ENCODE measurements at regions not wholly inside any gene's neighbourhood (a gene's known extent, or its start where the extent isn't known, plus 50 kb on each side); places are given as distances from the start of the nearest gene placed in this dataset.

- TF ChIP-seq KLF9 (tag by site-specific recombination; IDR thresholded peaks at IDR 0.05; ENCODE audit: low read depth) (no peak), ZNF274 (IDR thresholded peaks at IDR 0.05; ENCODE audit: low read length) (no peak), ZNF274 (tag by site-specific recombination; IDR thresholded peaks at IDR 0.05; ENCODE audit: borderline replicate concordance) (no peak), CTCF (tag by site-specific recombination; IDR thresholded peaks at IDR 0.05) (no peak), ZNF585B (tag by site-specific recombination; IDR thresholded peaks at IDR 0.05) (no peak), TCF7L2 (IDR thresholded peaks at IDR 0.05; ENCODE audit: borderline replicate concordance, low read depth, low read length) (no peak), OSR2 (tag by site-specific recombination; IDR thresholded peaks at IDR 0.05) (no peak), ZNF580 (tag by site-specific recombination; IDR thresholded peaks at IDR 0.05) (no peak), PRDM10 (tag by site-specific recombination; IDR thresholded peaks at IDR 0.05) (no peak), ZXDB (tag by site-specific recombination; IDR thresholded peaks at IDR 0.05) (no peak), ZSCAN5A (tag by site-specific recombination; IDR thresholded peaks at IDR 0.05) (no peak), REST (tag by site-specific recombination; IDR thresholded peaks at IDR 0.05) (no peak), ZNF23 (tag by site-specific recombination; IDR thresholded peaks at IDR 0.05; ENCODE audit: borderline replicate concordance) (no peak)
Measured at GRCh38 chr16:56102906-56103305, 88.4 kb upstream of the GNAO1 start.
